ENCODE measurements at regions not wholly inside any gene's neighbourhood (a gene's known extent, or its start where the extent isn't known, plus 50 kb on each side); places are given as distances from the start of the nearest gene placed in this dataset.

- no CpG with 5 or more reads among the region's 12 CpGs for WGBS (ENCODE audit: extremely low coverage, insufficient read length, low lambda C conversion rate)
- TF ChIP-seq CTCF (conservative IDR thresholded peaks at IDR 0.05) = no peak; the same call in 2 of the 3 replicates
- Histone ChIP-seq H3K79me2 (ENCODE audit: insufficient read depth, low read length) (no peaks in the 10 kb centered on the region), H3K9me3 (ENCODE audit: control insufficient read depth, low read depth, low read length) (no peaks in the 10 kb centered on the region), H2BK20ac (ENCODE audit: low read depth, low read length, poor library complexity, severe bottlenecking) (no peak overlapping the region), H2BK15ac (ENCODE audit: low read depth, low read length) (no peak overlapping the region), H4K8ac (replicated peaks; ENCODE audit: insufficient read length, low read depth, low read length) (peak overlapping the region; percentile 32), H2BK5ac (ENCODE audit: insufficient read length, low read length) (no peak overlapping the region), H4K5ac (ENCODE audit: insufficient read length, low read depth, low read length) (no peak overlapping the region), H3K4ac (ENCODE audit: low read depth, low read length) (no peak overlapping the region), H3K79me1 (ENCODE audit: insufficient read depth, low read depth, low read length, poor library complexity, severe bottlenecking) (no peaks in the 10 kb centered on the region), H4K91ac (ENCODE audit: insufficient read length, low read depth, low read length) (no peak overlapping the region), H3K4me2 (ENCODE audit: insufficient read depth, insufficient read length, low read length) (no peak overlapping the region), H3K27ac (ENCODE audit: insufficient read length, low read depth, low read length) (no peak overlapping the region), H2BK120ac (ENCODE audit: low read depth, low read length, poor library complexity, severe bottlenecking) (no peak overlapping the region), H3K9ac (ENCODE audit: extremely low read depth, insufficient read length, low read length) (no peak overlapping the region), H3K14ac (ENCODE audit: insufficient read depth, low read length) (no peak overlapping the region), H3K4me1 (ENCODE audit: insufficient read depth, low read length) (no peaks in the 10 kb centered on the region; the same call in 1 of the 2 replicates), H2BK12ac (ENCODE audit: insufficient read length, low read depth, low read length) (no peak overlapping the region), H4K20me1 (ENCODE audit: control insufficient read depth, insufficient read depth, insufficient read length) (no peaks in the 10 kb centered on the region), H3K27me3 (ENCODE audit: insufficient read depth, low read length) (no peaks in the 10 kb centered on the region), H3K23me2 (ENCODE audit: insufficient read length, low read depth, low read length, poor library complexity, severe bottlenecking) (no peaks in the 10 kb centered on the region), H2AK5ac (ENCODE audit: insufficient read length, low read length) (no peak overlapping the region), H3T11ph (ENCODE audit: low read length) (no peak overlapping the region), H3K23ac (ENCODE audit: insufficient read length, low read depth, low read length) (no peak overlapping the region), H3K56ac (ENCODE audit: insufficient read length, low read depth, low read length) (no peak overlapping the region), H3K18ac (ENCODE audit: insufficient read length, low read depth, low read length) (no peak overlapping the region), H2AFZ (ENCODE audit: low read length) (no peak overlapping the region)
- Mint-ChIP-seq H3K4me3 (no peak overlapping the region), H3K9me3 (peaks cover 8% of the 10 kb centered on the region in 2 experiments), H3K27me3 (ENCODE audit: low read depth) (peaks cover 7% of the 10 kb centered on the region), H3K36me3 (ENCODE audit: insufficient read depth in 1 of 3, low read depth in 3 of 3) (peaks cover 5 to 8% (median 7%) of the 10 kb centered on the region in 3 experiments; a peak in 6 of 7 replicates), H3K4me1 (peaks cover 25 to 34% of the 10 kb centered on the region in 2 experiments), H3K27ac (peak overlapping the region in 1 of 3 experiments; percentile 48; a peak in 1 of 7 replicates)
- no peak for DNase-seq
These were observed 132.5 kb upstream of the PHACTR3 start for GRCh38 chr20:59471653-59472421.

All from H9 (cell line).